ENCODE measurements at regions not wholly inside any gene's neighbourhood (a gene's known extent, or its start where the extent isn't known, plus 50 kb on each side); places are given as distances from the start of the nearest gene placed in this dataset.

DNA sequence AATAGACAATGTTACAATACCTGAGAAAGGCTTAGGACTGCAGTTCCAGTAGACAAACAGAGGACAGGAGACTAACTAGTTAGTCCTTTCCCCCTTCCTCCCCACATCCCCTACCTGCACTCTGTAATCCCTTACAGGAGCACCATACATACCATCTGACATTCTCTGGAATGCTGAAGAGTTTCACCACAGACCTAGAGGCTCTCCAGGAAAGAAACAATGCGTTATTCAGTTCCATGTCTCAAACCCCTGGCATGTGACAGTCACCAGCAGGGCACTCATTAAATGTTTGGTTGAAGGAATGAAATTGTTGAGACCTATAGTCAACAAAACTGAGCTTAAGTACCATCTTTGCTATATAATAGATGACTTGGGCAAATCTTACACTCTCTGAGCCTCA is 100.2 kb upstream of the USP38 start:
- no peak for ATAC-seq
- TF ChIP-seq GLIS3 (CRISPR knock-in tag; IDR thresholded peaks at IDR 0.05) (no peak), ISL1 (CRISPR knock-in tag; IDR thresholded peaks at IDR 0.05) (no peak), ZFP3 (CRISPR knock-in tag; IDR thresholded peaks at IDR 0.05) (no peak), OSR1 (CRISPR knock-in tag; IDR thresholded peaks at IDR 0.05) (no peak), TOX (CRISPR knock-in tag; IDR thresholded peaks at IDR 0.05; ENCODE audit: borderline replicate concordance) (no peak), ZNF70 (CRISPR knock-in tag; IDR thresholded peaks at IDR 0.05) (no peak), ZC3H10 (CRISPR knock-in tag; IDR thresholded peaks at IDR 0.05) (no peak), CSDC2 (CRISPR knock-in tag; IDR thresholded peaks at IDR 0.05) (no peak), BACH2 (CRISPR knock-in tag; IDR thresholded peaks at IDR 0.05; ENCODE audit: borderline replicate concordance) (no peak), ARNTL (CRISPR knock-in tag; IDR thresholded peaks at IDR 0.05; ENCODE audit: borderline replicate concordance, low read depth) (no peak)
- TF ChIP-seq, protein P1, sequence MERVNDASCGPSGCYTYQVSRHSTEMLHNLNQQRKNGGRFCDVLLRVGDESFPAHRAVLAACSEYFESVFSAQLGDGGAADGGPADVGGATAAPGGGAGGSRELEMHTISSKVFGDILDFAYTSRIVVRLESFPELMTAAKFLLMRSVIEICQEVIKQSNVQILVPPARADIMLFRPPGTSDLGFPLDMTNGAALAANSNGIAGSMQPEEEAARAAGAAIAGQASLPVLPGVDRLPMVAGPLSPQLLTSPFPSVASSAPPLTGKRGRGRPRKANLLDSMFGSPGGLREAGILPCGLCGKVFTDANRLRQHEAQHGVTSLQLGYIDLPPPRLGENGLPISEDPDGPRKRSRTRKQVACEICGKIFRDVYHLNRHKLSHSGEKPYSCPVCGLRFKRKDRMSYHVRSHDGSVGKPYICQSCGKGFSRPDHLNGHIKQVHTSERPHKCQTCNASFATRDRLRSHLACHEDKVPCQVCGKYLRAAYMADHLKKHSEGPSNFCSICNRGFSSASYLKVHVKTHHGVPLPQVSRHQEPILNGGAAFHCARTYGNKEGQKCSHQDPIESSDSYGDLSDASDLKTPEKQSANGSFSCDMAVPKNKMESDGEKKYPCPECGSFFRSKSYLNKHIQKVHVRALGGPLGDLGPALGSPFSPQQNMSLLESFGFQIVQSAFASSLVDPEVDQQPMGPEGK (CRISPR knock-in tag; IDR thresholded peaks at IDR 0.05; ENCODE audit: borderline replicate concordance): no peak
- TF ChIP-seq, protein P2, sequence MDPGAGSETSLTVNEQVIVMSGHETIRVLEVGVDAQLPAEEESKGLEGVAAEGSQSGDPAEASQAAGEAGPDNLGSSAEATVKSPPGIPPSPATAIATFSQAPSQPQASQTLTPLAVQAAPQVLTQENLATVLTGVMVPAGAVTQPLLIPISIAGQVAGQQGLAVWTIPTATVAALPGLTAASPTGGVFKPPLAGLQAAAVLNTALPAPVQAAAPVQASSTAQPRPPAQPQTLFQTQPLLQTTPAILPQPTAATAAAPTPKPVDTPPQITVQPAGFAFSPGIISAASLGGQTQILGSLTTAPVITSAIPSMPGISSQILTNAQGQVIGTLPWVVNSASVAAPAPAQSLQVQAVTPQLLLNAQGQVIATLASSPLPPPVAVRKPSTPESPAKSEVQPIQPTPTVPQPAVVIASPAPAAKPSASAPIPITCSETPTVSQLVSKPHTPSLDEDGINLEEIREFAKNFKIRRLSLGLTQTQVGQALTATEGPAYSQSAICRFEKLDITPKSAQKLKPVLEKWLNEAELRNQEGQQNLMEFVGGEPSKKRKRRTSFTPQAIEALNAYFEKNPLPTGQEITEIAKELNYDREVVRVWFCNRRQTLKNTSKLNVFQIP (CRISPR knock-in tag; IDR thresholded peaks at IDR 0.05; ENCODE audit: borderline replicate concordance, low read depth): no peak

DNA sequence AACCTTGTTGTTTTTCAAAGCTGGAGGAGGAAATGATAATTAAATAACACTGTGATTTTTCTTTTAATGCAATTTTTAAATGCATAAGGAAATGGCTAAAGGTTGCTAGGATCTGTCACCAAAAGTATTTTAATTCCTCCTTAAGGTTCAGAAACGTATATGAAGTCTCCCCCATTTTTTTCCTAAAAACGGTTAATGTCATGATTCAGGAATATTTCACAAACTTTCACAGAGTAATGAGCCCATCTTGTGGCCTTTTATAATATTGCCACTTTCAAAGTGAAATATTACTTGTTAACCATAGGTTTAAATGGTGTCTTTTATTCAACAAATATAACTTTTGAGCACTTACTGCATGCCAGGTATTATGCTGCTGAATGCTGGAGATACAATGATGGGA is 99.5 kb upstream of the USP38 start:
- ATAC-seq: no peak
- TF ChIP-seq CSDC2 (CRISPR knock-in tag; IDR thresholded peaks at IDR 0.05): no peak

DNA sequence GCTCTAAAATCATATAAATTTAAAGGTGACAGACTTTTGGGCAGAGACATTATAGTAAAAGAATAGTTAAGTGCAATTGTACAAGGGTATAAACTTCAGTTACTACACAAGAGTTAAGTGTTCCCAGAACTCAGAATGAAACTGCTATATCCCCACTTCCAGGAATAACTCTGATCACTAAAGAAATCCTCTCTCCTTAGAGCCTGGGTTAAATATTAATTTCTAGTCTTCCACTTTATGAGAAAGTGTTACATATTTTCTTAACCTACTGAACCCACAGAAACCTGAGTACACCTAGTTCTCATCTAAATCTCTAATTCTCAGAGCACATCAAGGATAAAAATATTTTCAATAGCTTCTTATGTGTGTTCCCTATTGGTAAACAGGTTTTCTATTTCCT is 99.1 kb upstream of the USP38 start:
- TF ChIP-seq TOX (CRISPR knock-in tag; IDR thresholded peaks at IDR 0.05; ENCODE audit: borderline replicate concordance) (no peak), OSR1 (CRISPR knock-in tag; IDR thresholded peaks at IDR 0.05) (no peak), ZFP30 (CRISPR knock-in tag; IDR thresholded peaks at IDR 0.05) (no peak), ZFP3 (CRISPR knock-in tag; IDR thresholded peaks at IDR 0.05) (no peak), ISL1 (CRISPR knock-in tag; IDR thresholded peaks at IDR 0.05) (no peak), ZNF8 (CRISPR knock-in tag; IDR thresholded peaks at IDR 0.05) (no peak), PPARA (CRISPR knock-in tag; IDR thresholded peaks at IDR 0.05; ENCODE audit: borderline replicate concordance) (no peak), ARNTL (CRISPR knock-in tag; IDR thresholded peaks at IDR 0.05; ENCODE audit: borderline replicate concordance, low read depth) (no peak), ZNF70 (CRISPR knock-in tag; IDR thresholded peaks at IDR 0.05) (no peak), ZNF565 (CRISPR knock-in tag; conservative IDR thresholded peaks at IDR 0.05; ENCODE audit: low read depth) (no peak), GLIS3 (CRISPR knock-in tag; IDR thresholded peaks at IDR 0.05) (no peak), SNAI2 (CRISPR knock-in tag; IDR thresholded peaks at IDR 0.05) (no peak), TCF4 (CRISPR knock-in tag; IDR thresholded peaks at IDR 0.05; ENCODE audit: borderline replicate concordance) (no peak), ESRRG (CRISPR knock-in tag; IDR thresholded peaks at IDR 0.05) (no peak)
- TF ChIP-seq, protein P3, sequence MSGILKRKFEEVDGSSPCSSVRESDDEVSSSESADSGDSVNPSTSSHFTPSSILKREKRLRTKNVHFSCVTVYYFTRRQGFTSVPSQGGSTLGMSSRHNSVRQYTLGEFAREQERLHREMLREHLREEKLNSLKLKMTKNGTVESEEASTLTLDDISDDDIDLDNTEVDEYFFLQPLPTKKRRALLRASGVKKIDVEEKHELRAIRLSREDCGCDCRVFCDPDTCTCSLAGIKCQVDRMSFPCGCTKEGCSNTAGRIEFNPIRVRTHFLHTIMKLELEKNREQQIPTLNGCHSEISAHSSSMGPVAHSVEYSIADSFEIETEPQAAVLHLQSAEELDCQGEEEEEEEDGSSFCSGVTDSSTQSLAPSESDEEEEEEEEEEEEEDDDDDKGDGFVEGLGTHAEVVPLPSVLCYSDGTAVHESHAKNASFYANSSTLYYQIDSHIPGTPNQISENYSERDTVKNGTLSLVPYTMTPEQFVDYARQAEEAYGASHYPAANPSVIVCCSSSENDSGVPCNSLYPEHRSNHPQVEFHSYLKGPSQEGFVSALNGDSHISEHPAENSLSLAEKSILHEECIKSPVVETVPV (CRISPR knock-in tag; IDR thresholded peaks at IDR 0.05): no peak
- TF ChIP-seq, protein P4, sequence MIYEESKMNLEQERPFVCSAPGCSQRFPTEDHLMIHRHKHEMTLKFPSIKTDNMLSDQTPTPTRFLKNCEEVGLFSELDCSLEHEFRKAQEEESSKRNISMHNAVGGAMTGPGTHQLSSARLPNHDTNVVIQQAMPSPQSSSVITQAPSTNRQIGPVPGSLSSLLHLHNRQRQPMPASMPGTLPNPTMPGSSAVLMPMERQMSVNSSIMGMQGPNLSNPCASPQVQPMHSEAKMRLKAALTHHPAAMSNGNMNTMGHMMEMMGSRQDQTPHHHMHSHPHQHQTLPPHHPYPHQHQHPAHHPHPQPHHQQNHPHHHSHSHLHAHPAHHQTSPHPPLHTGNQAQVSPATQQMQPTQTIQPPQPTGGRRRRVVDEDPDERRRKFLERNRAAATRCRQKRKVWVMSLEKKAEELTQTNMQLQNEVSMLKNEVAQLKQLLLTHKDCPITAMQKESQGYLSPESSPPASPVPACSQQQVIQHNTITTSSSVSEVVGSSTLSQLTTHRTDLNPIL (CRISPR knock-in tag; IDR thresholded peaks at IDR 0.05; ENCODE audit: low read depth): no peak
- TF ChIP-seq, protein P2 (CRISPR knock-in tag; IDR thresholded peaks at IDR 0.05; ENCODE audit: borderline replicate concordance, low read depth): no peak
- TF ChIP-seq, protein P5, sequence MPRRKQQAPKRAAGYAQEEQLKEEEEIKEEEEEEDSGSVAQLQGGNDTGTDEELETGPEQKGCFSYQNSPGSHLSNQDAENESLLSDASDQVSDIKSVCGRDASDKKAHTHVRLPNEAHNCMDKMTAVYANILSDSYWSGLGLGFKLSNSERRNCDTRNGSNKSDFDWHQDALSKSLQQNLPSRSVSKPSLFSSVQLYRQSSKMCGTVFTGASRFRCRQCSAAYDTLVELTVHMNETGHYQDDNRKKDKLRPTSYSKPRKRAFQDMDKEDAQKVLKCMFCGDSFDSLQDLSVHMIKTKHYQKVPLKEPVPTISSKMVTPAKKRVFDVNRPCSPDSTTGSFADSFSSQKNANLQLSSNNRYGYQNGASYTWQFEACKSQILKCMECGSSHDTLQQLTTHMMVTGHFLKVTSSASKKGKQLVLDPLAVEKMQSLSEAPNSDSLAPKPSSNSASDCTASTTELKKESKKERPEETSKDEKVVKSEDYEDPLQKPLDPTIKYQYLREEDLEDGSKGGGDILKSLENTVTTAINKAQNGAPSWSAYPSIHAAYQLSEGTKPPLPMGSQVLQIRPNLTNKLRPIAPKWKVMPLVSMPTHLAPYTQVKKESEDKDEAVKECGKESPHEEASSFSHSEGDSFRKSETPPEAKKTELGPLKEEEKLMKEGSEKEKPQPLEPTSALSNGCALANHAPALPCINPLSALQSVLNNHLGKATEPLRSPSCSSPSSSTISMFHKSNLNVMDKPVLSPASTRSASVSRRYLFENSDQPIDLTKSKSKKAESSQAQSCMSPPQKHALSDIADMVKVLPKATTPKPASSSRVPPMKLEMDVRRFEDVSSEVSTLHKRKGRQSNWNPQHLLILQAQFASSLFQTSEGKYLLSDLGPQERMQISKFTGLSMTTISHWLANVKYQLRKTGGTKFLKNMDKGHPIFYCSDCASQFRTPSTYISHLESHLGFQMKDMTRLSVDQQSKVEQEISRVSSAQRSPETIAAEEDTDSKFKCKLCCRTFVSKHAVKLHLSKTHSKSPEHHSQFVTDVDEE (CRISPR knock-in tag; IDR thresholded peaks at IDR 0.05): no peak
- TF ChIP-seq, protein P1 (CRISPR knock-in tag; IDR thresholded peaks at IDR 0.05; ENCODE audit: borderline replicate concordance): no peak
- no peak for ATAC-seq

Measured in SK-N-SH treated with all-trans-retinoic acid at 6 μM for 48 hours (cell line).